GM19351 (cell line): ENCODE measurements at regions not wholly inside any gene's neighbourhood (a gene's known extent, or its start where the extent isn't known, plus 50 kb on each side); places are given as distances from the start of the nearest gene placed in this dataset.
"Not testable (repeated sequence)": the region's sequence is repeated elsewhere in the genome, so short reads cannot be mapped to it uniquely, and the experiment has no call there.

Experiments used
- ATAC-seq: cut with Tn5 transposase; IDR thresholded peaks from one replicate; pipeline ENCODE4 v1.9.1; 2021; ENCODE audit warnings: mild to moderate bottlenecking, moderate library complexity; ENCODE audit not compliant: unreplicated experiment

GRCh38 chr2:144673456-144673855 is 153.5 kb upstream of the ZEB2 start:
- ATAC-seq: no peak

GRCh38 chr2:144671695-144672455 is 152.0 kb upstream of the ZEB2 start:
- ATAC-seq: no peak

- no peak for ATAC-seq
Measured at GRCh38 chr2:144670738-144671137, 150.8 kb upstream of the ZEB2 start.

- ATAC-seq: no peak
Measured at GRCh38 chr2:144670080-144670479, 150.2 kb upstream of the ZEB2 start.

DNA sequence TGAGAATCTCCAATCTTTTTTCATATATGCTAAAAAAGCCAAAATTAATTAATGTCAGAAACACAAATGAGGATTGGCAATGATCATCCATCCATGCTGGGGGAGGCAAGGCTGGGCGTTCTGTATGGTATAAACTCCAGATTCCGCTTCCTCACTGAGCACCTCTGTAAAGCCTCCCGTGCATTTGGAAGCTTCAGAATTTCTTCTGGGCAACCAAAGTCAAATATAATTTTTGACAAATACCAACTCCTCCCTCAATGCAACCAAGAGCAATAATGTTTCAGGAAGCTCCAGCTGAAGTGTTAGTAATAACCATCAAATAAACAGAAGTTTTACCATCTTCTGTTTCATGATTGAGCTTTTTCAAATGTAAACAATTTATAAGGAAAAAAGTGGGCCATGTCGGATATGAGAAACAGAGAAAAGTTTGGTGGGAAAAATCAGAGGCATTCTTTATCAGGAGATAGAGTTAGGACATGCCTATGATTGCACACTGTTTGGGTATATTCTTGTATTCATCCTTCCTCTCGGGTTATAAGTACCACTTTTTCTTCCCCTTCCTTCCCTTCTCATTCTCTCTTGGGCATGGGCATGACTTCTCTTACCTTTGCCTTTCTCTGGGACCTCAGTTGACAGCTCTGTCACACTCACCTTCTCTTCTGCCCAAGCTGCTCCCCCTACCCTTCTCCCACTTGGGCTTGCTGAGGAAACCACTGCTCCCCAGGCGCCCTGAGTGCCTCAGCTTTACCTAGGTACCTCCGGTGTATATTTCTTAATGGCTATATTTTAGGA is 149.5 kb upstream of the ZEB2 start:
- ATAC-seq: no peak

DNA sequence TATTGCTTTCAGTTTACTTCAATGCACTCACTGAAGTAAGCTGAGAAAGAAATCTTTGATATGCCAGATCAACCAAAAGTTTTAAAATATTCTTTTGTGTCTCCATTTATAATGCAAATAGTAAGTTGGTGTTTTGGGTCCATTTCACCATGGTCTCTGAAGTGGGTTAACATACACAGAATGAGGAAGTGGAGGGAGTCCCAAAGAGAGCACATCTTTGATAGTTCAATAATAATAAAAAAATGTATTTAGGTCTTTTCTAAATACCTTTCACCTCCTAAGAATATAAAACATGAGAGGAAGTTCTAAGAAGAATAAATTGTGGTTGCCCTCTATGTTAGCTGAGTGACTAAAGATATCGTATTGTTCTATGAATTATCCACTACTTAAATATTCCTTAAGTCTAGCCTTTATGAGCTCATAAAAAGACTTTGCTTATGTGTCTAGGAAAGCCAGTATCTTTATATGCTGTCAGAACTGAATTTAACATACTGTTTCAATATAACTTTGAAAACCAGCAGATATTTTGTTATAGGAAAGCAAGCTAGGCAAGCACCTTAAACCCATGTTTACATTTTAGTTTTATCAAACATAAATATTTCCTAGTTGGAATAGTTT is 148.7 kb upstream of the ZEB2 start:
- ATAC-seq: no peak

DNA sequence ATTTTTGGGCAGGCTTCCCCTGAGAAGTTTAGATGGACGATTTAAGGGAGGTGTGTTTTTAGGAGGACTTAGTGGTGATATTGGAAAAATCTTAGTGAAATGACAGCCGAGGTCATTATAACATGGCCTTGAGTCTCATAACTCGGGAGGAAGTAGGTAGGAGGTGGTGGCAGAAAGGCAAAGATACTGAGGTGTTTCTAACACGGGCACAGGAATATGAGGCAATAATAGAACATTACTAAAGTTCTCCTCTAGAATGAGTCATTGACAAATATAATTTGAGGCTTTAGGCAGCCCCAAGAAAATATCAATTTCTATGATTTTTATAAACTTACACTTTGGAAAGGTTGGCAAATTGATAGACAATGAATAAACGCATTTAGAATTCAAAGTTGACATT is 146.1 kb upstream of the ZEB2 start:
- no peak for ATAC-seq

- no peak for ATAC-seq
Measured at GRCh38 chr2:144663207-144663606, 143.3 kb upstream of the ZEB2 start.

- no peak for ATAC-seq
Measured at GRCh38 chr2:144660518-144661316, 140.8 kb upstream of the ZEB2 start.

GRCh38 chr2:144659731-144660275 is 139.9 kb upstream of the ZEB2 start:
- ATAC-seq: peak; percentile 84

DNA sequence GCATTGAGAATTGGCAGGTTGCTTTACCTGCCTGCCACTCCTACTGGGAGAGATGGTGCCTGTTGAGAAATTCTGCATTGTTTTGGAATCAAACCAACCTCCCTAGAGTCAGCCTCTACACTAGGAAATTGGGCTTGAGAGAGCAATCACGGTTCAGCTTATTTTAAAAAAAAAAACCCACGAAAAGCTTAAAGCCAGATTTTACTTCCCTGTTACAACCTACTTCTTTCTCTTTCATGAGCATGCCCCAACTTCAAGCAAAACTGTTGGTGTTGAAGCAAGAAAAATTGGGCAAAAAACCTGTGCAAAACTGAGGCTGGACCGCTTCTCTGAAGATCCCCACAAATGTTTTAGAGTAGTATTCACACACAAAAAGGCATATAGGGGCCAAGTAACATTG is 134.6 kb upstream of the ZEB2 start:
- ATAC-seq: no peak

- ATAC-seq: no peak
Measured at GRCh38 chr2:144650907-144651306, 131.0 kb upstream of the ZEB2 start.

DNA sequence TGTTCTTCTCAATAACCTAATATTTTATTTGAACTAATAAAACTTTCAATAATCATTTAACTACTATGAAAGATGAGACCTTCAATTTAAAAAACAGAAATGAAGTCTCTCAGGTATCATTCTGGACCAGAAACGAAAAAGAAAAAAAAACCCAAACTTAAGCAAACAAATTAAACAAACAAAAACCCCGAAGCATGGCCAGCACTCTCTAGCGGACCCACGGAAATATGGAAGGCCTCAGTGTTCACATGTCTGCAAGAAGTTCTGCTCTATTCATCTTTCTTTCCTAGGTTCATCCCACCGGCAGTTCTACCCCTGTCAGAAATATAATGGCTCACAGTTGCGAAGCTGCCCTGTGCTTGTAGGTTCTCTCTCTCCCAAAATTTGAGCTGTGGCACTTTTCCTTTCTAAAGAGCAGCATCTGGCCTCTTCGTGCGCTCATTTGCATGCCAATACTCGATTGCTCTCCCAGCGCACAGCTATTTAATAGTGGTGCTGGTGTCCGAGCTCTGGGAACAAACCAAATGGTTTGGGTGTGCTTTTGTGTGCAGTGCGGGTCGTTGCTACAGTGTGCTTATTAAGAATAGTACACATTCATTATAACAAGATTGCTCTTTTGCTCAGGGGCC is 129.0 kb upstream of the ZEB2 start:
- no peak for ATAC-seq

GRCh38 chr2:144645083-144645778 is 125.3 kb upstream of the ZEB2 start:
- no peak for ATAC-seq

DNA sequence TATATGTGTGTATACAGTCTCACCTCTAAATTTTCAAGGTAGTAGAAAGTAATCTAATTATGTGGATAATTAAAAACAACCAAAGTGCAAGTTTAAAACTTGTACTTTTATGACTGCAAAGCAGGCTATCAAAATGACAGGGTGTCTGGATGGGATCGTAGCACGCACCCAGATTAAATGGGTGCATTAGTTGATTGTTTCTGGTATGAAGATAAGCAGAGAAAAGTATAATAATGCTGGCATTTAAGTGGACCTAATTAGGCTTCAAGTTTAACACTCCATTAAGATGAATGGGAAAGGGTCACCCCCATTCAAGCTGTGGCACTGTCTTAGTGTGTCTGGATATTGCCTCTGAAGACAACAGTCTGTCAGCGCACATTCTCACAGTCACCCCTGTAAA is 124.6 kb upstream of the ZEB2 start:
- ATAC-seq: no peak

- no peak for ATAC-seq
Measured at GRCh38 chr2:144643537-144644336, 123.8 kb upstream of the ZEB2 start.

DNA sequence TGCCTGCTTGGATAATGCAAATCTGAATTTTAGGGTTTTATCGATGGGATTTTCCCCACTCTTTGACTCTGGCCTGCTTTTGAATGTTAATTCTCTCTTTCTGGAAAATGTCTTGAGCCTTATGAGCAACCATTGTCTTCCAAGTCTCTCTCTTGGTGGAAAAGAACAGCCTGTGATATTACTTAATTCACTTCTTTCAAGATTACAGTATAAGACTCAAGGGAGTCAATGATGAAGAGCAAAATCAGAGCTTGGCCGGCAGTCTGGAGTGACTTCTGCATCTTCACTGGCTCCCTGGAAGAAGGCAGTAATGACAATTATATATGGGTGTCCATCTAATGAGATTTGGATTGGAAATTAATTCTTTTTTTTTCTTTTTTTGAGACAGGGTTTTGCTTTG is 122.9 kb upstream of the ZEB2 start:
- ATAC-seq: no peak

- no peak for ATAC-seq
Measured at GRCh38 chr2:144642131-144642530, 122.2 kb upstream of the ZEB2 start.

GRCh38 chr2:144638250-144638649 is 118.3 kb upstream of the ZEB2 start:
- ATAC-seq: not testable (repeated sequence)
